ENCODE measurements at regions not wholly inside any gene's neighbourhood (a gene's known extent, or its start where the extent isn't known, plus 50 kb on each side); places are given as distances from the start of the nearest gene placed in this dataset.
"Not testable (repeated sequence)": the region's sequence is repeated elsewhere in the genome, so short reads cannot be mapped to it uniquely, and the experiment has no call there.

GRCh38 chr2:126049461-126049860, 606.5 kb upstream of the GYPC start:
- peaks cover 9% of the 10 kb centered on the region for H3K9me3 ChIP-seq (ENCODE audit: severe bottlenecking)
- H3K27me3 ChIP-seq (ENCODE audit: insufficient read depth, low read depth, severe bottlenecking): peaks cover 13% of the 10 kb centered on the region
- no peak for TF ChIP-seq CTCF (IDR thresholded peaks at IDR 0.05; ENCODE audit: low read depth, low read length)
- no peak for DNase-seq
- no peak overlapping the region for H3K4me3 ChIP-seq (ENCODE audit: low read depth, low read length)
- H3K27ac ChIP-seq: no peak overlapping the region
- H3K36me3 ChIP-seq: no peaks in the 10 kb centered on the region

GRCh38 chr2:126050991-126051736, 604.8 kb upstream of the GYPC start:
- no peaks in the 10 kb centered on the region for H3K36me3 ChIP-seq
- no peak overlapping the region for H3K4me3 ChIP-seq (ENCODE audit: low read depth, low read length)
- TF ChIP-seq CTCF (IDR thresholded peaks at IDR 0.05; ENCODE audit: low read depth, low read length): no peak
- peaks cover 9% of the 10 kb centered on the region for H3K9me3 ChIP-seq (ENCODE audit: severe bottlenecking)
- peaks cover 13% of the 10 kb centered on the region for H3K27me3 ChIP-seq (ENCODE audit: insufficient read depth, low read depth, severe bottlenecking)
- DNase-seq: no peak
- no peak overlapping the region for H3K27ac ChIP-seq

GRCh38 chr2:126051737-126052240, 604.2 kb upstream of the GYPC start:
- not testable (repeated sequence) for DNase-seq; H3K4me3 ChIP-seq (ENCODE audit: low read depth, low read length); H3K27ac ChIP-seq; H3K36me3 ChIP-seq; H3K9me3 ChIP-seq (ENCODE audit: severe bottlenecking)
- peaks cover 13% of the 10 kb centered on the region for H3K27me3 ChIP-seq (ENCODE audit: insufficient read depth, low read depth, severe bottlenecking)

- H3K4me3 ChIP-seq (ENCODE audit: low read depth, low read length): no peak overlapping the region
- no peak for DNase-seq
- no peak for TF ChIP-seq CTCF (IDR thresholded peaks at IDR 0.05; ENCODE audit: low read depth, low read length)
- no peaks in the 10 kb centered on the region for H3K36me3 ChIP-seq
- no peak overlapping the region for H3K27ac ChIP-seq
- no peaks in the 10 kb centered on the region for H3K27me3 ChIP-seq (ENCODE audit: insufficient read depth, low read depth, severe bottlenecking)
- H3K9me3 ChIP-seq (ENCODE audit: severe bottlenecking): peaks cover under 1% of the 10 kb centered on the region
Measured at GRCh38 chr2:126059379-126059778, 596.6 kb upstream of the GYPC start.

- Histone ChIP-seq H3K36me3 (no peaks in the 10 kb centered on the region), H3K27ac (no peak overlapping the region), H3K4me3 (ENCODE audit: low read depth, low read length) (no peak overlapping the region), H3K27me3 (ENCODE audit: insufficient read depth, low read depth, severe bottlenecking) (no peaks in the 10 kb centered on the region), H3K9me3 (ENCODE audit: severe bottlenecking) (no peaks in the 10 kb centered on the region)
- no peak for TF ChIP-seq CTCF (IDR thresholded peaks at IDR 0.05; ENCODE audit: low read depth, low read length)
- DNase-seq: no peak
Measured at GRCh38 chr2:126085011-126085795, 570.8 kb upstream of the GYPC start.

GRCh38 chr2:126100962-126101361, 555.0 kb upstream of the GYPC start:
- no peak for TF ChIP-seq CTCF (IDR thresholded peaks at IDR 0.05; ENCODE audit: low read depth, low read length)
- Histone ChIP-seq H3K9me3 (ENCODE audit: severe bottlenecking) (no peaks in the 10 kb centered on the region), H3K4me3 (ENCODE audit: low read depth, low read length) (no peak overlapping the region), H3K27ac (no peak overlapping the region), H3K36me3 (no peaks in the 10 kb centered on the region), H3K27me3 (ENCODE audit: insufficient read depth, low read depth, severe bottlenecking) (peaks cover 8% of the 10 kb centered on the region)
- no peak for DNase-seq
